GM19455 (cell line): ENCODE measurements at regions not wholly inside any gene's neighbourhood (a gene's known extent, or its start where the extent isn't known, plus 50 kb on each side); places are given as distances from the start of the nearest gene placed in this dataset.

Experiments
- ATAC-seq: cut with Tn5 transposase; IDR thresholded peaks from one replicate; pipeline ENCODE4 v1.9.1; 2021; ENCODE audit not compliant: unreplicated experiment

DNA sequence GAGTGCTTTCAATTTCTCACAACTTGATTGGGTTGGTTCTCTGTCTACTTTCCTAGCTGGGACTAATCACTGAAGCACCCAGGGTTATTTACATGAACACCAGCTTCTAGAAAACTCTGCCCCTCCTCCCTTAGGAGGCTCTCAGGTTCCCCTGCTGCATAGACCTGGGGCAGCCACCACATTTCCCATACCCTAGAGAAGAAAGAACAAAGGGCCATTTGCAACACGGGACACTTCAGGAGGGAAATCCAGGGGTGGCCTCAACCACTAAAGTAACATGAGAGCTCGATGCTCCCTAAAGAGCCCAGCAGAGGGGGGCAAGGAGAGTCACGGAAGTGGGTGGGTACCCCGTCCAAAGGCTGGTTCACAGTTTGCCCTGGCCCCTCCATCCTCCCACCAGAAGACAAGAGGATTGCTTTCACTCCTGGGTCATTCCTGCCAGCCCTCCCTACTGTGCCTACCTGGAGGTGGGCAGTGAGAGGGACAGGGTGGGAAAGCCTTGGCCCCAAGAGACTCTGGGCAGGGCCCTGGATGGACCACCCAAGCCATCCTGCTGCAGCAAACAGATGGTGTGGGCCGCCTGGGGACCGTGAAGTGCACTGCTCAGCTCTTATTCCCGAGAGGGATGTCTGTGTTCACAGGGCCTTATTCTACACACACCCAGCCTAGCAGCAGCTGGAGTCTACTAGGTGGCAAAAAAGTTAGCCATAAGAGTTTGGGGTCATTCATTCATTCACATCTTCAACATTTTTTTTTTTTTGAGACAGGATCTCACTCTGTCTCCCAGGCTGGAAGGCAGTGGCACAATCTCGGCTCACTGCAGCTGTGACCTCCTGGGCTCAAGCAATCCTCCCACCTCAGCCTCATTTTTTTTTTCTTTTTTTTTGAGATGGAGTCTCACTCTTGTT lies 392.1 kb downstream of the SOX9 start:
- ATAC-seq: no peak

DNA sequence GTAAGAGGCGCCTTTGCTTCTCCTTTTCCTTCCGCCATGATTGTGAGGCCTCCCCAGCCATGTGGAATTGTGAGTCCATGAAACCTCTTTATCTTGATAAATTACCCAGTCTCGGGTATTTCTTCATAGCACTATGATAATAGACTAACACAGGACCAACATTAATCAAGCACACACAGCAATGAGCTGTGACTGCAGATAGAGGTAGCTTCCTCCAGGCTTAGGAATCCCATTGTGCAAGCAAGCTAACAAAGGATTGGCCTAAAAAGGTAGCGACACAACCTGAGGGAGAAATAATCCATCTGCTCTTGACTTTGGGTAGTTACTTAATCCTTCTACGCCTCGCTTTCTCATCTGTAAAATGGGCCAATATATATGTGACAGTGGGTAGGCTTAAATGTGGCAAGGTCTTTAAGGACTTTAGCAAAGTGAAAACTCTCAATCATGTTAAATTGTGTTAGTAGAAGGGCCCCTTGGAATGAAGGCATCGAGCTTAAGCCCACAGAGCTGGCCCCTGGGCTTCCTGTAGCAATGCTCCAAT lies 393.6 kb downstream of the SOX9 start:
- ATAC-seq: no peak

DNA sequence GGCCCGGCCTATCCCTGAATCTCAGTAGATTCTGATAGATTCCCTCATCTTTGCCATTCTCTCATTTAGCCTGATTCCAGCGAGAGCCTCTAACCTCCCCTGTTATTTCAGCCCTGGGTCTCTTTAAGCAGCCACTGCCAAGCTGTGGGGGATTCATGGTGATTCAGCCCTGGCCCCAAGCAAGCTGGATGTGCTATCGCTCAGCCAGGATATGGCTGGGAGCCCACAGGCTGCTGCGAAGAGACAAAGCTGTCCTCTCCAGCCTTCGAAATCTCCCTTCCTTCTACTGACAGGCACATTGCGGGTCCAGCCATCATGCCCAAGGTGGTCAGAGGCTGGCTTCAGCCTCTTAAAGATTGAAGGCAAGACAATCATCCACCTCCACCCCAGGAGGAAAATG lies 394.1 kb downstream of the SOX9 start:
- no peak for ATAC-seq

DNA sequence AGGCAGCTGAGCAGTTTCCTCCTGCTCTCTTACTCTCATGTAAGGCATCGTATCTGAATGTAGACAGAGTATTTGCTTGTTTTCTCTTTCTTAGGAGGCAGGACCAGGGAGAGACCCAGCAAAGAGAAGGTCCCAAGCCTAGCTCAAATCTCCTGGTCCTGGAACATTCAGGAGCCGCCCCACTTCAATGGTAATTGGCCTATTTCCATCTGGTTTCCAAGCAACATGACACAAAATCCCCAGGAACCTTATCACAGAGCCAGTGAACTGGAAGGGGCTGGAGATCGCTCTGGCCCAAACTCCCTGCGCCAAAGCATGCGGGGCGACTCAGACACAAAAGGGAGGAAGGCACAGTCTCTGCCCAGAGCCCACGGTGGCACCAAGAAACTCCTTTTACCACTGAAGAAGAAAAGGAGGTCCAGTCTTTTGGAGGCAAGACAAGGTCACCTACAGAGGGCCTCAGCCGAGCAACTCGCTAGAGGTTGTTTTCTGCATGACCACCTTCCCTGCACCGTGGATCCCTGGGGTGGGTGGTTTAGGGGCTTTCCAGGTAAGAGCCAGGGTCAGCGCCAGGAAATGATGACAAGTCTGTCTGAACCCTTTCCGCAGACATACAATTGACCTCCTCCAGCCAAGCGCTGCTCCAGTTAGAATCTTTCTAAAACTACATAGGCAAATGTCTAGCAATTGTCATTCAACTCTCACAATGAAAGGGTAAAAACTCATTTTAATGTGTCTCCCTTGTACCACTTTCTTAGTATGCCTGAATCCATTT lies 394.7 kb downstream of the SOX9 start:
- ATAC-seq: no peak

DNA sequence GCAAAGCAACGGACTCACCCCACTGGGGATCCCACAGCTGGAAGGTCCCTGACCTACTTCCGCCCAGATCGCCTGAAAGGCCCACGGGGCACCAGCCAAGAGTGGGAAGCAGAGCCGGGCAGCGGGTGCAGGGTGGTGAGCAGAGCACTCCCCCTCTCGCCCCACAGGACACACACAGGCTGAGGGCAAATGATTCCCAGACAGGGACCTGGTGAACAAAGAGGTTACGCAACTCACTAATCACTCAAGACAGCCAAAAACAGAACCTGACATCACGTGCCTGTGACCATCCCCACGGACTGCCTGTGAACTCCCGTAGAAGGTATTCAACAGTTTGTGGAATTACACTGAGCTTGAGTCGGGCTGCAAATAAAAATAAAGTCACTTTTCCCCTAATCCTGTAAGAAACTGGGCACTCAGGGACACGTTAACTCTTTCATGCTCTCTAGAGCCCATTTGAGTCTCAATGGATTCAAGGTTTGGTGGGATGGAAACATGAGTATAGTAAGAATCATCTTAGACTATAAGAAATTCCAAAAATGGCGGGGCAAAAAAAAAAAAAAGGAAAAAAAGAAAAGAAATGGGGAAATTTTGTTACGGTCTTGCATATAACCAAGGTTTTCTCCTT lies 396.1 kb downstream of the SOX9 start:
- no peak for ATAC-seq

DNA sequence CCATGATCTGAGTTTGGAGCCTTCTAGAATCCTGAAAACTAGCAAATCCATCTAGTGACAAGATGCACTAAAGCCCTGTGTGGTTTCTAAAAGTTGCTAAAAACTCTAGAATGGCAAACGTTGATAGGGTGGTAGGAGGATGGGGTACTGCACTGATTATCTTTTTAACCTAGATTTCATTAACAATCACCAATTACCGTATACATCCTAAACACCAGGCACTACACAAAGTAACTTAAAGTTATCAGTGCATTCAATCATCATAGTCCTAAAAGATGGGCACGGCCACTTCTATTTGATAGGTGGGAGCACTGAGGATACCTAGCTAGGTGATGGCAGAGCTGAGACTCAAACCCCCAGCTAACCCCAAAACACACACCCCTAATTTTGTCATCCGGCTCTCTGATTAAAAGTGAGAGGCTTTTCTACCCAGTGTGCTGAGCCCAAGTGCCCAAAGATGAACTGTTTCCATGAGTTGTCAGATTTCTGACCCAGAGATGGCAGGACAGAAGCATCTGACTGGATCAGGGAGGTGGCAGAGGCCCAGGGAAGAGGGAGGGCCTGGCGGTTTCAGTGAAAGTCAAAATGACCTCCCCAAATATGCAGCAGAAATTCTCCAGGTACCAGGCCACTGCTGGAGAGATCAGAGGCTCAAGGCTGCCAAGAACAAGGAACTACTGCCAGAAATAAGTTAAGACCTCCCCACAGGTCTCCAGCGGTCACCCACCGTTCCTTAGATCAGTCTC lies 396.8 kb downstream of the SOX9 start:
- no peak for ATAC-seq

DNA sequence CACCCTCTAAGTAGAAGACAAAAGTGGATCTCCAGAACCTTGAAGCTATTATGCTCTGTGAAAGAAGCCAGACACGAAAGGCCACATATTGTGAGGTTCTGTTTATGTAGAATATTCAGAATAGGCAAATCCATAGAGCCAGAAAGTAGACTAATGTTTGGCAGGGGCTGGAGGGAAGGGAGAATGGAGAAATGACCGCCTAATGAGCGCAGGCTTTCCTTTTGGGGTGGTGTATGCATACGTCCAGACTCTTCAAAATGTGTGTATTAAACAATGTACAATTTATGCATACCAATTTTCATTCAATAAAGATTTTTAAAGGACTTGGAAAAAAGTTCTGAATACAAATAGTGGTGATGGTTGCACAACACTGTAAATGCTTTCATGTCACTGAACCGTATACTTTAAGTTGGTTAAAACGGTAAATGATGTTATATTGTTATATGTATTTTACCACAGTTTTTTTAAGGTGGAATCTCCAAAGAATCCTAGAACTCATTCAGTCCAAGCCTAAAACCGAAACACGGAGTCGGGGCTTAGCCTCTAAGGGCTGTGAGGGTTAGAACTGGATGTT lies 397.4 kb downstream of the SOX9 start:
- ATAC-seq: no peak

DNA sequence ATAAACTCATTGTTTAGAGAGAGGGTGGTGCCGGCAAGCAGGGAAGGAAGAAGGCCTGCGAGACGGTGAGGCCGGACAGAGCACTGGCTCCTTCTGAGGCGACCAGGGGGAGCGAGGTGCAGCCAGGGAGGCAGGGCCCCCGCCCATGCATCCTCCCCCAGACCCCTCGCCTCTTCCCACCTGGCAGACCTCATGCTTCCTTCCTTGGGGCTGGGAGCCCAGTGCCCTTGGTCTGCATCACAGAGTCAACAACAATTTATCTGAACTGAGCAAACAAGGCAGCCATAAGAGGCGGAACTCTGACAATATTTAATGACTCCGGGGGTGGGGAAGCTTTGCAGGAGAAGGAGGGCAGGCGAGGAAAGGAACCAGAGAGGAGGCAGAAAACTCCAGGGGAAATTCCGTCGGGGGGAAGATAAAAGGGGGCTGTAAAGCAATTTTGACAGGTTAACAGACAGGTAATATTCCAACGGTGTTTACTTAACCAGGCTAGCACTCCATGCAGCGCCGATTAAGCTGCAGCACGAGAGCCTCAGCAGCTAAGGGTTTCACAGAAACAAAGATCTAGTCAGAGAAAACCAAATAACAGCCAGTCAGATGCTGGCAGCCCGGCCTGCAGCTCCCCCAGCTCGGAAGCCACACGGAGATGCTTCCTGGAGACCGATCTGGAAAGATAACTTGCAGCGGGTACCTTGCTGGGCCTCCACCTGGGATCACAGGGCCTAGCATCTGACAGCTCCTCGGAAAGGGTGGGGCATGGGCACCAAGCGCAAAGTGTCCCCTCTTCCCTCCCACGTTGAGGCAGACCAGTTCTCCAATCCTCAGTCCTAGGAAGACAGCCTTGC lies 398.2 kb downstream of the SOX9 start:
- ATAC-seq: no peak

DNA sequence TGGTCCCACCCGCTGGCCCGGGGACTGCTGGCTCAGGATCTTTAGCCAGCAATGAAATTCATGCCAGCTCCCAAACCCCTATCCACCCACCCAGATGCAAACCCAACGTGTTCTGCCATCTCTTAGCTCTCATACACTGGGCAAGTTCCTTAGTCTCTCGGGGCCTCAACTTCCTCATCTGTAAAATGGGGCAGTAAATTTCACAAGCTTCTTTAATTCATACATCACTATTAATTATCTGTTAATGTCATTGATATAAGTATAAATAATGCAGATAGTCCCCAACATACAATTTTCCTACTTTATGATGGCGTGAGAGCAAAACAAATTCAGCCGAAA lies 398.7 kb downstream of the SOX9 start:
- no peak for ATAC-seq

DNA sequence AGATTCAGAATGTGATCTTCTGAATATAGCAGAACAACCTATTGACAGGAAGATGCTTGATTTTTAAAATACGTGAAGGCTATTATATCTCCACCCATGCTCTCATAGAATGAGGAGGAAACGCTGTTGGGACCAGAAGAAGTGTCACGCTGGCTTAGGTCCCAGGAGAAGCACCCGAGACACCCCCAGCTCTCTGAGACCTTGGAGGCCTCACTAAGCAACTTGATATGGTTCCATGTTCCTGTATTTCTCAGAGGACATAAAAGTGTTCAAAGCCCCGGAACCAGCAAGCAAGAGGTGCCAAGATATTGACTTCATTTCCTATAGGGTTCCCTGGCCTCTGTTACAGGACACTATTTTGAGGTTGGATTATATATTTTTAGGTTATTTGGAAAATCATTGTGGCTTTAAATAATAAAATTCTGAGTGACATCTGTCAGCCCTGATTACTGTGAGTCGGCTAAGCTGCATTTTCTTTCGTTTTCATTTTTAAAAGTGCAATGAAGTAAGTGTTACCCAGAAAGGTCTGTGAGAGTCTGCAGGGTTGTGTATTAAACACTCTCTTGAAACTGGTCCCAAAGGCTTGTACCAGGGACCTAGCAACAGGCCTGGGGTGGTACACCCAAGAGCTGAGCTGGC lies 400.0 kb downstream of the SOX9 start:
- no peak for ATAC-seq

DNA sequence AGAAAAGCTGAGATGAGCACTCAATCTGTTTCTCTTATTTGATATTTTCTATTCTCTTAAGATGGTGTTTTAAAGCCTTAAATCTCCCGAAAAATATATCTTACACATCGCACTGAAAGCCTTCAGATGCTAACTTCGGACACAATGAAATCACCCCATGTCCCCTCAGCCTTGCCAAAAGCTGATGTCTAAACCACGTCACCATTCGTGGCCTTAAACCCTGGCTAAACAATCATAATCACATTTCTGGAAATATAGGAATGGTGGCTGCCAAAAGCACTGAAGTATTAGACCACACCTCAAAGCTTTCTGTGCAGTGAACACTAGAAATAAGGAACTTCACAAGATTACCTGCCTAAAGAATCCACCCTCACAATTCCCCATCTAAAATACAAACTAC lies 402.7 kb downstream of the SOX9 start:
- no peak for ATAC-seq

DNA sequence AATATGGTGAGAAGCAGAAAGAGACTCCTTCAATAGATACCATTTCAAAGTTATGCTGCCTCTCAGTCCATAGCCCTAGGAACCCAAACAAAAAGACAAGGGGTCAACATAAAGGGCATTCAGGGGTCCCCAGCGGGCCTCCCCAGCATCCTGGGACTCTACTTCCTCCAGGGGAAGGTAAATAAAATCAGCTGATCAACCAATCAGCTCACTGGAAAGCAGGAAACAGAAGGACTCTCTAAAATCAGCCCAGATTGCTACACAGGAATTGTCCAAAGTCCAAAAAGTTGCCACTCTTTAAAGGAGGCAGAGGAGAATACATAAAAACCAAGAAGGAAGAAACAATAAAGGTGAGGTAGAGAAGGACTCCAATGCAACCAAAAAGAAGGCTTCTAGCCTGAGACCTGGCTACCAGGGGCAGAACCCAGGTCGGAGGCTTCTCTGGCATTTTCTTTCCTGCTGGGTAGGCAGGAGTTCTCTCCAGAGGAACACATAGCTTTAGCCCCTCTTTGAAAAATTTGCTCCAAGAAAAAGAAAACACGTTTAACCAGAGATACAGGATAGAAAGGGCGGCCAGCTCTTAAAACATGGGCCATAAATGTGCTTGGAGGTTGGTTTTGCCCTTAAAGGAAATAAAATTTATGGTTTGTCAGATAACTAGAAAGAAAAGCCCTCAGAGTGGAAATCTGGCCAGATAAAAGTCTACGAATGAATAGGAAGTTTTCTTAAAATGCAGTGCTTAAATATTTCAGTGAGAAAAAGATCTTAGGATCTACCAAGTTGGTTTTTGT lies 404.6 kb downstream of the SOX9 start:
- ATAC-seq: no peak

DNA sequence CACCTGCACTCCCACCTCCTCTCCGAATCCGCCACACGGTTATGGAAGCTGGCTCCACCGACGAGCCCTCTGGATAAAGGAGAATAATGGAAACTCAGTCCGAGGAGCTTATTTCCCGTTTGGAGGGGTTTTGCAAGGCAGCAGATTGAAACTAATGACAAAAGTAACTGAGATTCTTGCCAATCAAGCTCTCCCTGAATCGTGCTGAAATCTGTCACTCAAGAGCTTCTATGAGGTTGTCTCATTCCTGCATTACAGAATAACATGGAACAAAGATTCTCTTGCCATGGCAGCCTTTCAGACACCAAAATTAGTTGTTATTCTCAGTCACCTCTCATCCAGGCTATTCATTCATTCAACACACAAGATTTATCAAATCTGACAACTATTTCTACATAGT lies 405.9 kb downstream of the SOX9 start:
- no peak for ATAC-seq

DNA sequence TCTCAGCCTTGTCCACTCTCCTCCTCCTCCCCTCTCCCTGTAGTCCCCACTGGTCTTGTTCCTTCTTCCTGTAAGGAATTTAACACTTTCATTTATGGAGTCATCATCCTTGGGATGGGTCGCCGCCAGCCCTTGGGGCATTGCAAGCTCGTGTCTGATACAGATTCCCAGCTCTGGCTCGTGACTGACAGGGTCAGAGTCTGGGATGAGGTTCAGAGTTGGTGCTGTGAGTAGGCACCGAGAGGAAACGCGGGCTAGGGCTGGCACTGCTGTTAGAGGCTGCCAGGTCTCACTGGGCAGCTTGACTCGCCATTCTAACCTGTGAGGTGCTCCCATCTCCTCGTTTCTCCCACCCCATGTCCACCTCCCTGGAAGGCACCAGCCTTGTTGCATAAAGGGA lies 407.0 kb downstream of the SOX9 start:
- ATAC-seq: no peak

DNA sequence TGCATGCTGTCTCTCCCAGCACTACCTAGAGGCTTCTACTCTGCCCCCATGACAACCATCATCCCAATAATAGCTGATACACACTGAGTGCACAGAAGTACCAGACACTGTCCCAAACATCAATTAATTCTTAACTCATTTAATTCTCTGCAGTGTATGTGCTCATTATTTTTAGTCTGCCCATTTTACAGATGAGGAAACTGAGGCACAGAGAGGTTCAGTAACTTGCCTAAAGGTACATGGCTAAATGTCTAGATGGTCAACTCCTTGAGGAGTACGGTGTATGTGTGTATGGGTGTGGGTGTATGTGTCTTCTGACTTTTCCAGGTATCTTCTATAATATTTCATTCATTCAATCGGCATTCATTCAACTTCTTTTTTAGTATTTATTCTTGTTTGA lies 407.9 kb downstream of the SOX9 start:
- no peak for ATAC-seq

DNA sequence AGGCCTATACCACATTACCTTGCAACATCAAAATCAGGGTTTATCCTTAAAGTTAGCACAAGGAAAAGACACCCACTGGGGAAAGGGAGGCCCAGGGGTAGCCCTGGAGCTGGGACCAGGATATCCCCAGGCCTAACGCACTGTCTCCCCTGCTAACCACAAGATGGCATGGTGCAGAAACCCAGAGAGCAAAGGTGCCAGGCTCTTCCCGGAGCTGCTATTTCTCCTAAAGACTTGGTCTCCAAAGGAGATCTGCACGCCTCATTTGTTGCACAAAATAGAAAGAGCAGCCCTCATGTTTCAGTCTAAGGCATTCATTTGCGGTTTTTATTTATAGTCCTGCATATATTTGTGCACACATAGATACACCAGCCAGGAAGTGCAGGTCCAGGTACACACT lies 408.6 kb downstream of the SOX9 start:
- ATAC-seq: no peak

DNA sequence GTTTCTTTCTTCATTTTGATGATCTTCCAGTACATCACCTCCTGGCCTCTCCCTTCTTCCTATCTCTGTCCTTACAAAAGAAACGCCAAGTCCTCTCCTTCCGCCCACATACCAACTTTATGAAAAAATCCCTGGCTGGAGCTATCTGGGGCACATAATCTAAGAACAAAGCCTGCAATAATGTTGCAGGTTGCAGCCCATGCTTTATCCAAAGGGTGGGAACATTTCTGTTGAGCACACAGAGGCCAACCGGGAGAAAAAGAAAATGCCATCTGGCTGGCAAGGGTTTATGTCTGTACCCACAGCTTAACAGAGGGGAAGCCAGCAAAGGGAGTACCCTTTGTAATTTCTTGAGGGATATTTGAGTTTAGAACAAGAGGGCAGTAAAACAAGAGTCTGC lies 409.6 kb downstream of the SOX9 start:
- no peak for ATAC-seq

DNA sequence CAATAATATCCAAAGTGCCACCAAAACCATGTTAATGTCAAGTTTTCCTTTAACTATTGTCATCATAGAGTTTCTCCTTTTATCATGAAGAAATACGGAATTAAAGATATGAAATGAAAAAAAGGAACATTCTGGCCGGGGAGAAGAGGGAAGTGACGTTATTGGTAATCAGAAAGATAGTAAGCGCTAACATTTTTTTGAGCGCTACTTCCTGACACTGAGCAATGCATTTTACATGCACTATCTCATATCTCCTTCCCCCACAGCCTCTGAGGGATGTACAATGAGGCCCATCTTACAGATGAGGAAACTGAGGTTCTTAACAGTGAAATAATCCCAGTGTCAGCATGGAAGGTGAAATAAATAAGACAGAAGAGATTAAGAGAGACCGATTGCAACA lies 410.9 kb downstream of the SOX9 start:
- no peak for ATAC-seq

DNA sequence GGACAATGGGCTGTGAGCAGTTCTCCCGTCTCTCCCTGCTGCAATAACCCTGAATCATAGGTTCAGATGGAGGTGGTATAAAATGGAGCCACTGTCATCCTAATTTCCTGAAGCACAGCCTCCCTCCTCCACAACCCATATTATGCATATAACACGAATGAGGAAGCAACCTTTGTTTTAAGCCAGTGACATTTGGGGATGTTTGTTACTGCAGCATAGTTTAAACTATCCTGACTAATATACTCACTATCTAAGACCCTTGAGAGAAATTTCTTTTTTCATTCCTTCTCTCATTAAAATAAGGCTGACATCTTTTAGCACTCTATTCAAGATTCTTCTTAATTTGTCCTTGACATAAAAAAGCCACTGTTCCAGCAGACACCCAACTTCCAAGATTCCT lies 413.4 kb downstream of the SOX9 start:
- no peak for ATAC-seq
